ENCODE measurements at regions not wholly inside any gene's neighbourhood (a gene's known extent, or its start where the extent isn't known, plus 50 kb on each side); places are given as distances from the start of the nearest gene placed in this dataset.
"Not testable (repeated sequence)": the region's sequence is repeated elsewhere in the genome, so short reads cannot be mapped to it uniquely, and the experiment has no call there.

- POLR2A ChIA-PET, result no interaction called here
- H3K27me3 ChIP-seq (ENCODE audit: control insufficient read depth in 2 of 2, insufficient read depth in 2 of 2, low read length in 2 of 2), result no peaks in the 10 kb centered on the region
- no peak overlapping the region for H3K4me2 ChIP-seq (ENCODE audit: insufficient read depth, low read length)
- no peaks in the 10 kb centered on the region for H3K9me3 ChIP-seq (replicated peaks; ENCODE audit: control insufficient read depth, insufficient read depth, low read length)
- intact Hi-C loops (cut with micrococcal nuclease) (no loop called here), dilution Hi-C loops (cut with MboI; ENCODE audit: extremely low pct_ligation_motif_present, low sequenced_read_pairs) (no loop called here)
- no peaks in the 10 kb centered on the region for H3K9me1 ChIP-seq (replicated peaks; ENCODE audit: control insufficient read depth, extremely low read depth, insufficient read depth, low read length)
- CTCF ChIA-PET, result no interaction called here
- no peaks in the 10 kb centered on the region for H4K20me1 ChIP-seq (replicated peaks; ENCODE audit: control insufficient read depth, extremely low read depth, insufficient read depth, low read length)
- no TSS peak for BruUV-seq (replicated peaks)
- no peaks in the 10 kb centered on the region for H3K36me3 ChIP-seq (ENCODE audit: control insufficient read depth in 2 of 2, extremely low read depth in 1 of 2, insufficient read depth in 2 of 2, low read length in 2 of 2)
- TF ChIP-seq POLR2AphosphoS5 (IDR thresholded peaks at IDR 0.05; ENCODE audit: insufficient read depth, low read depth, low read length) (no peak), GATA2 (IDR thresholded peaks at IDR 0.05; ENCODE audit: insufficient read depth, insufficient read length, low read depth, low read length) (no peak), FOS (IDR thresholded peaks at IDR 0.05; ENCODE audit: borderline replicate concordance, insufficient read depth, low read length) (no peak), MAX (IDR thresholded peaks at IDR 0.05; ENCODE audit: insufficient read depth, insufficient read length) (no peak), JUN (IDR thresholded peaks at IDR 0.05; ENCODE audit: borderline replicate concordance, insufficient read depth, insufficient read length, low read depth) (no peak), CTCF (IDR thresholded peaks at IDR 0.05; ENCODE audit: extremely low read depth in 1 of 2, insufficient read depth in 1 of 2, low read depth in 1 of 2, low read length in 2 of 2) (no peak), EZH2 (IDR thresholded peaks at IDR 0.05; ENCODE audit: borderline replicate concordance, low read depth, low read length, severe bottlenecking) (no peak), MYC (IDR thresholded peaks at IDR 0.05; ENCODE audit: low read depth, low read length) (no peak), POLR2A (IDR thresholded peaks at IDR 0.05; ENCODE audit: low read depth, low read length) (no peak)
- FAIRE-seq (no peak), DNase-seq (ENCODE audit: low read depth, low spot score) (no peak)
- H3K27ac ChIP-seq (ENCODE audit: insufficient read depth, low read depth, low read length), result no peak overlapping the region
- H2AFZ ChIP-seq (ENCODE audit: low read depth, low read length), result no peak overlapping the region
- no peaks in the 10 kb centered on the region for H3K79me2 ChIP-seq (ENCODE audit: control insufficient read depth, insufficient read depth, low read length)
- H3K4me3 ChIP-seq (replicated peaks in 1 of 3; ENCODE audit: insufficient read depth in 1 of 3, low read depth in 1 of 3, low read length in 3 of 3), result no peak overlapping the region
- H3K9ac ChIP-seq (replicated peaks; ENCODE audit: extremely low read depth, insufficient read depth, low read length), result no peak overlapping the region
- H3K4me1 ChIP-seq (ENCODE audit: control insufficient read depth, extremely low read depth, insufficient read depth, low read length), result no peaks in the 10 kb centered on the region
These were observed 65.3 kb upstream of the DRD5 start for GRCh38 chr4:9716093-9716492.

- H3K9me1 ChIP-seq (replicated peaks; ENCODE audit: control insufficient read depth, extremely low read depth, insufficient read depth, low read length); H3K79me2 ChIP-seq (ENCODE audit: control insufficient read depth, insufficient read depth, low read length); H3K27me3 ChIP-seq (ENCODE audit: control insufficient read depth in 2 of 2, insufficient read depth in 2 of 2, low read length in 2 of 2); H3K4me1 ChIP-seq (ENCODE audit: control insufficient read depth, extremely low read depth, insufficient read depth, low read length); dilution Hi-C loops (cut with MboI; ENCODE audit: extremely low pct_ligation_motif_present, low sequenced_read_pairs); H3K4me2 ChIP-seq (ENCODE audit: insufficient read depth, low read length); H3K27ac ChIP-seq (ENCODE audit: insufficient read depth, low read depth, low read length); DNase-seq (ENCODE audit: low read depth, low spot score); H3K9me3 ChIP-seq (replicated peaks; ENCODE audit: control insufficient read depth, insufficient read depth, low read length); FAIRE-seq; H3K4me3 ChIP-seq (replicated peaks in 1 of 3; ENCODE audit: insufficient read depth in 1 of 3, low read depth in 1 of 3, low read length in 3 of 3); intact Hi-C loops (cut with micrococcal nuclease); CTCF ChIA-PET; POLR2A ChIA-PET; H3K36me3 ChIP-seq (ENCODE audit: control insufficient read depth in 2 of 2, extremely low read depth in 1 of 2, insufficient read depth in 2 of 2, low read length in 2 of 2); H3K9ac ChIP-seq (replicated peaks; ENCODE audit: extremely low read depth, insufficient read depth, low read length); BruUV-seq (replicated peaks); H2AFZ ChIP-seq (ENCODE audit: low read depth, low read length); H4K20me1 ChIP-seq (replicated peaks; ENCODE audit: control insufficient read depth, extremely low read depth, insufficient read depth, low read length): not testable (repeated sequence)
These were observed 63.0 kb upstream of the DRD5 start for GRCh38 chr4:9718246-9718939.

- H2AFZ ChIP-seq (ENCODE audit: low read depth, low read length); H3K27me3 ChIP-seq (ENCODE audit: control insufficient read depth in 2 of 2, insufficient read depth in 2 of 2, low read length in 2 of 2); BruUV-seq (replicated peaks); FAIRE-seq; H3K27ac ChIP-seq (ENCODE audit: insufficient read depth, low read depth, low read length); dilution Hi-C loops (cut with MboI; ENCODE audit: extremely low pct_ligation_motif_present, low sequenced_read_pairs); H3K79me2 ChIP-seq (ENCODE audit: control insufficient read depth, insufficient read depth, low read length); H3K4me1 ChIP-seq (ENCODE audit: control insufficient read depth, extremely low read depth, insufficient read depth, low read length); DNase-seq (ENCODE audit: low read depth, low spot score); POLR2A ChIA-PET; H4K20me1 ChIP-seq (replicated peaks; ENCODE audit: control insufficient read depth, extremely low read depth, insufficient read depth, low read length); H3K9me3 ChIP-seq (replicated peaks; ENCODE audit: control insufficient read depth, insufficient read depth, low read length); H3K4me3 ChIP-seq (replicated peaks in 1 of 3; ENCODE audit: insufficient read depth in 1 of 3, low read depth in 1 of 3, low read length in 3 of 3); H3K9ac ChIP-seq (replicated peaks; ENCODE audit: extremely low read depth, insufficient read depth, low read length); H3K4me2 ChIP-seq (ENCODE audit: insufficient read depth, low read length); H3K9me1 ChIP-seq (replicated peaks; ENCODE audit: control insufficient read depth, extremely low read depth, insufficient read depth, low read length); CTCF ChIA-PET; intact Hi-C loops (cut with micrococcal nuclease); H3K36me3 ChIP-seq (ENCODE audit: control insufficient read depth in 2 of 2, extremely low read depth in 1 of 2, insufficient read depth in 2 of 2, low read length in 2 of 2): not testable (repeated sequence)
These were observed 59.3 kb upstream of the DRD5 start for GRCh38 chr4:9722131-9722530.

Data from endothelial cell of umbilical vein (primary cell).